DMS53 treated with DMSO at 0.1 percent for 48 hours (cell line): ENCODE measurements at regions not wholly inside any gene's neighbourhood (a gene's known extent, or its start where the extent isn't known, plus 50 kb on each side); places are given as distances from the start of the nearest gene placed in this dataset.
"Not testable (repeated sequence)": the region's sequence is repeated elsewhere in the genome, so short reads cannot be mapped to it uniquely, and the experiment has no call there.

ENCODE experiments used
- DNase-seq: peaks from one replicate; lab custom pipeline; 2025; ENCODE audit not compliant: unreplicated experiment; lab: John Stamatoyannopoulos, UW

DNA sequence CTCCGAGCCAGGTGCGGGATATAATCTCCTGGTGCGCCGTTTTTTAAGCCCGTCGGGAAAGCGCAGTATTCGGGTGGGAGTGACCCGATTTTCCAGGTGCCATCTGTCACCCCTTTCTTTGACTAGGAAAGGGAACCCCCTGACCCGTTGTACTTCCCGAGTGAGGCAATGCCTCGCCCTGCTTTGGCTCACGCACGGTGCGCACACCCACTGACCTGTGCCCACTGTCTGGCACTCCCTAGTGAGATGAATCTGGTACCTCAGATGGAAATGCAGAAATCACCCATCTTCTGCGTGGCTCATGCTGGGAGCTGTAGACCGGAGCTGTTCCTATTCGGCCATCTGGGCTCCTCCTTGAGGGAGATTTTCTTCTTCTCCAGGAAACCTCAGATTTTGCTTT is 1135.1 kb upstream of the DIAPH2 start:
- not testable (repeated sequence) for DNase-seq

DNA sequence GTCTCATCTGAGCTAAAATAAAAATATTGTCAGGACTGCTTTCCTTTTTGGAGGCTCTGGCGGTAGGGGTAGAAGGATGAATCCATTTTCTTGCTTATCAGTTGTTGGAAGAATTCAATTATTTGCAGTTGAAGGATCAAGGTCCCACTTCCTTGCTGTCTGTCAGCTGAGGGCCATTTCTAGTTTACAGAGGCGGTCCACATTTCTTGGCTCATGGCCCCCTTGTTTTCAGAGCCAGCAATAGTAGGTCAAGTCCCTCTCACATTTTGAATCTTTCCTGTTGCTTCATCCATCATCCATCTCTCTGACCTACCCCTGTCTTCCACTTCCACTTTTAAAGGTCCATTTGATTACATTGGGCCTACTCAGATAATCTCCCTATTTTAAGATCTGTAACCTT is 1099.3 kb upstream of the DIAPH2 start:
- DNase-seq: no peak

DNA sequence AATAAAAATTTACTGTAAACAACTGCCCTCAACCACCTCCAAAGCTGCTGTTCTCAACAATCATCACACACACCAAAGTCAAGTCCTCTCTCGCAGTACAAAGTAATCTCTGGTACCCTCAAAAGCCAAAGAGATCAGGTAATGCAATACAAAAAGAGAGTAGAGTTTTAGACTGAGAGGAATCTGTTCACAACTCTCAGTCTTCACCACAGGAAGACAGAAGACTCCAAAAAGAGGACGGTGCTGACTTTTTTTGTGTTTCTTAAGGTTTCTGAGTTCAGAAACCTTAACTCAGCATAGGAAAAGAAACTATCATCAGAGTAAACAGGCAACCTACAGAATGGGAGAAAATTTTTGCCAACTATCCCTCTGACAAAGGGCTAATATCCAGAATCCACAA is 1072.3 kb upstream of the DIAPH2 start:
- no peak for DNase-seq

DNA sequence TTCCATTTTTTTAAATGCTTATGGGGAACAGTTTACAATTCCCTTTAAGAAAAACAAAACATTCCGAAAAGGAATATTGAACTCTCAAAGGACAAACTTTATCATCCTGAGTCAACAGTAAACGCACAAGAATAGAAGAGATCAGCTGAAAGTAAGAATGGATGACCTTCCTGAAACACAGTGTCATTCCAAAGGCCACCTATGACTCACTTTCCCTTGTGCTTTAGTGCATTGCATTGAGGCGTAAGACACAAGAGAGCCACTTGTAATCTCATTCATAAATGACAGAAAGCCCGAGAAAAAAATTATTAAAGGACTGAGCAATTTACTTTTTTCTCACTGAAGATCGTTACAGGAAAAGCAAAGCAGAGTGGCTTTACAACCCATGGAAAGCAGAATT is 1062.4 kb upstream of the DIAPH2 start:
- DNase-seq: peak; percentile 28

DNA sequence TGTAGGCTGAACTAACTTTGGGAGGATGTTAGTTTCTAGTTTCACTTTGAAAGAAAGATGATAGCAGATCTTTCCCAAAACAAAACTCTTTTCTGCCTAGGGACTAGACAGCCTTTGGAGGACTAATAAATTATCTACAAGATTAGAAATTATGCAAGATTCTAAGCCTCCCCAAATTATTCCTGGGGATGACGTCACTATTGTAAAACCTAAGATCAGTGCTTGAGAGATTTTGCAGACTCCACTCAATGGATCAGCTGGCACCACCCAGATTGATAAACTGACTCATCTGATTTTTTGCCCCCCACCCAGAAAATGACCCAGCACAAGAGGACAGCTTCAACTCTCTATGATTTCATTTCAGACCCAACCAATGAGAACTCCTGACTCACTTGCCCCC is 1057.9 kb upstream of the DIAPH2 start:
- DNase-seq: no peak

DNA sequence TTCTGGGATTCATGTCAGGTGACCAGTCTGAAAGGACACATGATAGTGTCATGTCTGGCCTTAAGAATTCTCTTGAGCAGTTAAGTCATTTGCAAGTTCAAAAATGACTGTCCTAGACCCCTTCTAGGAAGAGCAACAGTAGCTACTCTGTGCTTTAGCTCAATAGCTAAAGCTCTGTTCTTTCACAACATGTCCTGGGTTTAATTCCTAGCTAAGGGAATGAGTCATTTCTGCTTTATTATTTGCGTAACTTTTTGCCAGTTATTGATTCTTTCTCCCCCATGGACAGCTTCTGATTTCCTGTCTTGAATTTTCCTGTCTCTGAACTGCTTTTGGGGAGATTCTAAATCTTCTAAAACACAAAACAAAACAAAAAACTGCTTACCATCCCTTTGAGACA is 1055.8 kb upstream of the DIAPH2 start:
- DNase-seq: no peak

DNA sequence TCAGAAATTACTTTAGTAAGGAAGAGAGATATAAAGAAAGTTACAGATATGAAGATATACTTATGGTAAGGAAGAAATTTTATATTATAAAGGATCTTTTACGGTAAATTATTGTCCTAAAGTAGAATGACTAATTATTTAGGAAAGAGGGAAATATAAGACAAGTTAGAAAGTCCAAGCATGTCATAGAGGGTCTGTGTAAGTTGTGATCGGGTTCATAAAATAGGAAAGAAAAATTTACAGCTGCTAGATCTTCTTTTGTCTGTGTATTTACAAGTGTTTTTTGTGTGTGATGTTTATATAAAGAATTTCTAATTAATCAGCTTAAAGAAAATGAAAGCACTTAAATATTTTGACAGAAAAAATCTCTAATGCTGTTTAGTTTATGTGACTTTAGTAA is 1054.9 kb upstream of the DIAPH2 start:
- DNase-seq: no peak

DNA sequence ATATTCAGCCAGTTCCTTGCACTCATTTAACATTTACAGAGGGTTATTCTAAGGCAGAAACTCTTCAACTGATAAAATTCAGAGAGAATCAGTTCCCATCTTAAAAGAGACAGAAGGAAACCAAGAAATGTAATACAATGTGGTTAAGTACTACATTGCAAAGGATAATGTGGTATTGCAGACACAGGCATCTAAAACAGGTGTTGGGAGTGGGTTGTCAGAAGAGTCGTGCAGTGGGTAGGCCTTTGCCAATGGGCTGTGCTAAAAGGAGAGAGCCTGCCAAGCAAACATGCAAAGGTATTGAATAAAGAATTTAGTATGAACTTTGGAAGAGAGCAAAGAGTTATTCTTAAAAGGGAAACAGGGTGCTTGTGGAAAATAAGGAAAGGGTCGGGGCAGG is 1044.4 kb upstream of the DIAPH2 start:
- no peak for DNase-seq

DNA sequence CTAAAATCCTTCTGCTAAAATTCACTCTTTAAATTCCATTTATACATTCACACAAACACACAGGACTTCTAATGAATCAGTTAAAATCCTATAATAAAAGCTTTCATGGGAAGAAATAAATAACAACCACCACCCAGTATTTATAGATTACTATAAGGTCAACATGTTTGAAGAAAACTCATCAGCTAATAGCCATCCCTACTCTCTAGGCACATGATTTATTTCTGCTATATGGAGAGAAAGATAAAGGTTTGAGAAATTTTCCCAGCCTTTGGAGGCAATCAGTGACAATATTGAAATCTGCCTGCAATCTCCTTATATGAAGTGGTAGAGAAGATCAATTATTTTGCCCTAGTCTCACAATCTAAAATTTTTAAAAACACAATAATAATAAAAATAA is 1038.9 kb upstream of the DIAPH2 start:
- DNase-seq: no peak

DNA sequence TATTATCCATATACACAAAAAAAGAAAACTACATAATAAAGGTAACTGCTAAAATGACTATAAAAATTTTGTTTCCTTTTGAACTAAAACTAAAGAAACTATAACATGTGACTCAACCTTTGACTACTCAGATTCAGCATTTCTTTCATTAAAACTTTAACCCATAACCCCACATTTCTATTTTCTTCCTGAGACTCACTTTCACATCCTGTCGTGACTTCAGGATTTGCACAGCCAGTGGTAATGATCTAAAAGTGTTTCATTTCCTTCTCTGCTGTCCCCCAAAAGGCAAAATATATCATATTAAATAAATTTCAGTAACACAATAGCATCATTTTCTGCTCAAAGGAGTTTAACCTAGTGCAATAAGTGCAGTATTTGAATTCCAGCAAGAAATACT is 1022.4 kb upstream of the DIAPH2 start:
- no peak for DNase-seq

DNA sequence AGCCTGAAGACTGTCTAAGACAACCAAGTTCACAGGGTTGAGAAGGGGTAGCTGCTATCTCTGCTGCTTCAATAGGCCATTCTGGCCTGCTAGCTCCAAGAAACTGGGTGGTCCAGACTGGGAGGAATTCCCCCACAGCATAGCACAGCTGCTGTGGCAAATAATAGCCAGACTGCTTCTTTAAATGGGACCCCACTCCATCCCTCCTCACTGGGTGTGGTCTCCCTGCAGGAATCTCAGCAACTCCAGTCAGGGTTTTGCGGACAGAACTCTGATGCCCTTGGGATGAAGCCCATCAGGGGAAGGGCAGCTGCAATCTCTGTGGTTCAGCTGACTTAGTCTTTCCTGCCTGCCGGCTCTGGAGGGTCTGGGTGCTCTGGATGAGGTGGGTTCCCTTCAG is 1018.6 kb upstream of the DIAPH2 start:
- no peak for DNase-seq

DNA sequence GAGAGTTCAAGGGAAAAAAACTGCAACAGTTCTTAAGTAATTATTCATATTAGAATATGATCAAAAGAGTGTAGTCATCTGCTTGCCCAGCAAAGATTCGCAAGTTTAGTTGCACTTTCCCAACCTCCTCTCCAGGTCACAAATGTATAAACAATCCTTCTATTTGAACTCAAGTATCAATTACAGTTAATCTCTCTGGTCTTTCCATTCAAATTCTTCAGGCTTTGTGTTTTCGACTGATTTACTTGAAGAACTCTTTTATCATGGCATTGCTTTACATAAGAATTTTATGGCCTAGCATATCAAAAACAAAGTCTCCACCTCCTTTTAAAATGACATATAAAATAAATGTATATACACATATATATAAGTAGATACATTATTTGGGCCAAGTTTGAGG is 1009.6 kb upstream of the DIAPH2 start:
- DNase-seq: no peak

DNA sequence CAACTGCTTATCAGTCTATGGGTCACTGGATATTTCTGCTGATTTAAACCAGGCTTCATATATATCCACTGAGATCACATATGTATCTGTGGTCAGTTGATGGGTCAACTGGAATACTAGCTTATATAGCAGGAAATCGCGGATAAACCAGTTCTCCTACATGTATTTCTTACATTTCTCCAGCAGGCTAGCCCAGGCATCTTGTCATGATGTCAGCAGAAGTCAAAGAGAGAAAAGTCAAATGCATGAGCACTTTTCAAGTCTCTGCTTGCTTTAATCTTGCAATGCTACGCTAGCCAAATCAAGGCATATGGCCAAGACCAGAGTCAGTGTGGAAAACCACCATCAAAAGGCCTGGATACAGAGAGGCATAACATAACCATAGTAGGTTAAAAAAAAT is 1008.8 kb upstream of the DIAPH2 start:
- DNase-seq: no peak

DNA sequence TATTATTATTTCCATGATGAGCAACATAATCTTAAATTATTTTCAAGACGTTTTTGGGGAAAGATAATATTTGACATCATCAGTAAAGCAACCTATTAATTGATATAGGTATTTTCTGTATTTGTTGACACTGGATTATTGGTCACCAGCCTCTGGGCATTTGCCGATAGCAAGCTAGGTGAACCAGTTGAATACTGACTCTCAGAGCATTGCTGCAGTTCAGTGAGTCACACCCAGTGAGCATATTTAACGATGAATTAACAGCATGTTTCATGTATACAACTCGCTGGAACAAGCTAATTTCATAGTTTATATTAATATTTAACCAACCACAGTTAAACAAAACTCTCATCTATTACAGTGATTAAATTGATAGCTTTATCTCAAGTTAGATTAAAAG is 1006.0 kb upstream of the DIAPH2 start:
- no peak for DNase-seq

DNA sequence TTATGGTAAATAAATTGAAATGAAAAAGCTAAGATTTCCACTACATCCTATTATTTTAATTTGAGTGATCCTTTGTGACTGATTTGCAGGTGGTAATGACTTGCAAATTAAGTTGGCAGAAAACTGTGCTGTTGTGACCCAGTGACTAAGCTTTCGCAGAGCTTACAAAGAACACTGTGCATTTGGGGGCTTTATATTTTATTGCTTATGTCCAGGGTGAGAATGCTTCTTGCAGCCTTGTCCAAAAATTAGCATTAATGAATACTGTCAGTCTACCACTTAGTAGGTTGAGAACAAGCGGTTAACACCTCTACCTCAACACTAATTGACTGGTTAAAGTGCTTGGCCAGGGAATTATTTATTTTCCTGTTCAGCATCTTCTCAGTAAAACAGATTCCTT is 991.3 kb upstream of the DIAPH2 start:
- DNase-seq: no peak

DNA sequence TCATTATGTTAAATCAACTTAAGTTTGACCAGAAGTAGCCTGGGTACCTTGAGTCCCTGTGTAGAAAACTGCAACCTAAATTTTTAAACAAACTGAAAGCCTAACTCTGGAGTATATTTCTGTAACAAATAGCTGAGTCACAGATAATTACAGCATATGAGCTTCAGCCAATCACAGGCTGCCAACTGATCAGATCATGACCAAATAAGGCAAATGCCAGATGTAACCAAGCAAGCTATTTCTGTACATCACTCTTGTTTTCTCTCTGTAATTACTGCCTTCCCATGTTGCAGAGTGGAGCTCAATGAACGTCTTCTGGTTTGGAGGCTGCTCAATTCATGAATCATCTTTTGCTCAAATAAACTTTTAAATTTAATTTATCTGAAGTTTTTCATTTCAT is 980.9 kb upstream of the DIAPH2 start:
- DNase-seq: no peak

DNA sequence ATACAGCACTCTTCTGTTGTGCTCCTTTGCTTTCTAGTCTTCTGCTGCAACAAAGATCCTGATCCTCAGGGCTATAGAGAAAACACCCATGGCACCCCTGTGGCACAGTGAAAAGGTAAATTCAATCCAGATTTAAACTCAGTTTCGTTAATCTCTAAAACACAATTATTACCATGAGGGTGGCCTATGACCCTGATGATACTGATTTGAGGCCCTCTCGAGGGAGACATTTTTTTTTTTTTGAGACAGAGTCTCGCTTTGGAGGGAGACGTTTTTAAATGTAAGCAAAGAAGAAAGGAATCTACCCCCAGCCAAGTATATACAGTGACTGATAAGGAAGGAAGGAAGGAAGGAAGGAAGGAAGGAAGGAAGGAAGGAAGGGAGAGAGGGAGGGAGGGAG is 967.8 kb upstream of the DIAPH2 start:
- no peak for DNase-seq

DNA sequence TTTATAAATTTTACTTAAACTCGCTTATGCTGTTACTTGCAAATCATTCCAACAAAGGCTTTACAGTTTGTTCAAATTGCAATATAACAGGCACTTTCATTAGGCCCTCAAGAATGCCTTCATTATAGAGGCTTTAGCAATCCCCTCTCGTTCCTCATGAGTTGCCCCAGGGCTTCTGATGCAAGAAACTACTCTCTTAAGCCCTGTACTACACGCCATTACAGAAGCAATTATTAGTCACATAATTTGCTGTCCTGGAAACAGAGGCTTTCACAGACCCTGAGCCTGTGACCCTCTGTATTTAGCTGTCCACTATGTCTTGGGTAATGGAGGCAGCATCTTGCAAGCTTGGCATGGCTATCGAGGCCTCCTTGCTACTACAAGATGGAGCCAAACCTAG is 965.9 kb upstream of the DIAPH2 start:
- no peak for DNase-seq

DNA sequence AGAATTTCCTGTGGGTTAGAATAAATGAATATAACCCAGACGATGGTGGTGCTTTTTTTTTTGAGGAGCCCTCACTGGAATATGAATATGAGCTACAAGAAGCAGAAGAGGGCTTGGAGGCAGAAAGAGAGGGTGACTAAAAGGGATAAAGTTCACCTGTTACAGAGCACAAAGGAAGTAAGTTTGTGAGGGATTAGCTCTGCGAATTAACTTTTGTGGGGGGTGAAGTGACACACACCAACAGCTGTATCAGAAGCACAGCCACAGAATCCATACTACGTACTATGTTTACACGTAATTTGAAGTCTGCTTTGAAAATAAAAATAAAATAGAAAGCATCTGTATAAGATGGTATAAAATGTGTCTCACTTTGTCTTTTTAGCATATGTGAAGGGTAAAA is 963.6 kb upstream of the DIAPH2 start:
- DNase-seq: no peak

DNA sequence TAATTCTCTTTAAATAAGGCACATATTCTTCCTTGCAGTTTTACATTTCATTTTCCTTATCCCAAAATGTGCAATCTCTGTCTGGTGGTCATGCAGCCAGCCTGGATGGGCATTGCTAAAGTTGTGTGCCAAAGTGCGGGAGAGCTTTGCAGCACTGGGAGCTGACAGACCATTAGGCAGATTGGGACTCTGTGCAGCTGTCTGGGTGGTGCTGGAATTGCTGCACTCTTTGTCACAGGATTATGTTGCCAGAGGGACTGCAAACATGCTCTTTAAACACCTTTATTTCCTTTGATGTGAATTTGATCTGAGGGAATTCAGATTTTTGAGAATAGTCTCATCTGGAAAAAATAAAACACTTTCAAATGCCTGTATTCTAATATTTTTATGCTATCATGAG is 956.2 kb upstream of the DIAPH2 start:
- DNase-seq: no peak

DNA sequence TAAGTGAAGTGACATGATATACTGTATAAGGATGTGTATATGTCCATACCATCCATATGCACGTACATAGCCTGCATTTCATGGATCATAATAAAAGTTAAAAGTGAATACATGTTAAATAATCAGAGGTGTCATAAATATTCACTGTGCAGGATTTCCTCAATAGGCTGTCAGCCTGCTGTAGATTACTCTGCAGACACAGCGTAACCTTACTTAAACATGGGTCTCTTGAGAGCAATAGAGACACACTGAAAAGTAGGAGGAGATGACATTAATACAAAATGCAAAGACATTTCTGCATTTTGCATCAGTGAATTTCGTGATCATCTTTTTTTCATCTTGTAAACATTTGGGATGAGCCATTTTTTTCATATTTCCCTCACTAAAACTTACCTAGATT is 955.2 kb upstream of the DIAPH2 start:
- DNase-seq: no peak

DNA sequence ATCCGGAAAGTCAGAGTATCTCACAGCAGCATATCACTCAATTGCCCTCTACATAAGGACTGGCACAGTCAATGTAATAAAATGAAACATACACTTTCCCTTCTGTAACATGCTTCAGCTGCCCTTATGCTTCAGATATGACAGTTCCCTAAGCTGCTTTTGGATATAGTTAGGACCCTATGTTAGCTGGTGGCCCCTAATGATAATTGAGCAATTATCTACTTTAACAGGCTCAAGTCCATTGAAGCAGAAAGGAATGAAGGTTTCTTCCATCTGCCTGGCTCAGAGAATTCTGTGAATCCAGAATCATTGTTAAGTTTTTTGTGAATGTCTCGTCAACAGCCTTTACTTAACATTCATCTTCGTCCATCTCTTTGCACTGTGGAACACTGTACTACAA is 951.2 kb upstream of the DIAPH2 start:
- DNase-seq: no peak

DNA sequence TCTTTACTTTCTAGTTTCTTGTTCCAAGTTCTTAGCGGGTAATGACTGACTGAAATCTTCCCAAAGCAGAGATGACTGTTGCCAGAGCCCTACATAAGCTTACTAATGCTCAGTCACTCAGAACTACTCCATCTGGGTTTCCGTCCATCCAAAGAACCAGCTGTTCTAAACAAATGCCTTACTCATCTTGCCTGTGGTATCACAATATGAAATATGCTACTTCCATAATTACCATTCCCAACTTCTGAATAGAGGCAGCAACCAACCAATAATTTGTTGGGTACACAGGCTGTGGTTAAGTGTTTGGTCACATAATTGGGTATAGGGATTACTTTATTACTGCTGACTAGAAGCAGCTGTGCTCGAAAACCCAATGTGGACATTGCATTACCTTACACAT is 930.2 kb upstream of the DIAPH2 start:
- no peak for DNase-seq

DNA sequence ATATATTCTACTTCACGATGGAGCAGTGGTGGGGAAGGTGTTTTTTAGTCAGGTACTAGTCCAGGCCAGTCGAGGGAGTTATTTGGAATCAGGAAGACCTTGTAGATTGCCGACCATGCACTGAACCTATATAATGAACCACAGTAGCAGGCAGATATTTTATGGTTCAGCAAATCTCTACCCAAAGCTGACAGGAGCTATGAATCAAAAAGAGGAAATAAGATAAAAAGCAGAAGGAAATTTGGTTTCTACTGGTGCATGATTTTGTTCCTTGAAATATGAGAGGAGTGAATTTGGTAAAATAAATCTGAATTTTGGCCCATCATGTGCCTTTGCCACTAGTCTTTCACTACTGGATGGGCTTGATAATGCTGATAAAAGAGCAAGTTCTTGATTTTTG is 924.3 kb upstream of the DIAPH2 start:
- no peak for DNase-seq
